CD4-positive, alpha-beta T cell (primary cell): ENCODE measurements at regions not wholly inside any gene's neighbourhood (a gene's known extent, or its start where the extent isn't known, plus 50 kb on each side); places are given as distances from the start of the nearest gene placed in this dataset.

Experiments
- ATAC-seq: fragments of 200-7000 bp; cut with Tn5 transposase; one replicate; pipeline ENCODE4 v1.10.0; 2022; ENCODE audit warnings: mild to moderate bottlenecking; ENCODE audit not compliant: poor library complexity
- CTCF ChIA-PET: fragments of 350-600 bp; sonication (Branson Sonifier 250); formaldehyde crosslinking; loops from one replicate; lab custom pipeline; 2021; ENCODE audit warnings: antibody characterized with exemption, inconsistent platforms; lab: Charles Lee
- POLR2A ChIA-PET: fragments of 350-600 bp; sonication (Branson Sonifier 250); formaldehyde crosslinking; loops from one replicate; lab custom pipeline; 2021; ENCODE audit warnings: antibody characterized with exemption, inconsistent platforms; lab: Charles Lee
- DNase-seq, 14 experiments: peaks; one replicate each; pipeline ENCODE4 v3.0.0-alpha.2; 2013 to 2020; ENCODE audit warnings: mixed read lengths in 2 of 14
- H3K27ac ChIP-seq, 2 donors: one replicate each; pipeline versions ENCODE4 v1.5.1 to v1.7.0; 2013; ENCODE audit warnings: low read length in 2 of 2, low read depth in 1 of 2, mild to moderate bottlenecking in 1 of 2
- H3K27me3 ChIP-seq, 2 experiments: 1 replicate in 1 of 2; 2 replicates in 1 of 2; pipeline versions ENCODE4 v1.6.1 to v1.7.0; 2013; ENCODE audit warnings: low read length in 2 of 2, control low read depth in 1 of 2, mild to moderate bottlenecking in 1 of 2, moderate library complexity in 1 of 2; ENCODE audit not compliant: insufficient read depth in 2 of 2, control insufficient read depth in 1 of 2
- H3K36me3 ChIP-seq: one replicate; pipeline ENCODE4 v1.6.1; 2013; ENCODE audit warnings: low read length, control low read depth; ENCODE audit not compliant: insufficient read depth
- H3K4me1 ChIP-seq: one replicate; pipeline ENCODE4 v1.6.1; 2013; ENCODE audit warnings: low read length, control low read depth; ENCODE audit not compliant: insufficient read depth
- H3K4me3 ChIP-seq: one replicate; pipeline ENCODE4 v1.5.1; 2013; ENCODE audit warnings: mild to moderate bottlenecking, low read length, moderate library complexity
- H3K9me3 ChIP-seq, 2 experiments: 1 replicate in 1 of 2; 2 replicates in 1 of 2; pipeline versions ENCODE4 v1.6.1 to v1.7.0; 2013; ENCODE audit warnings: low read length in 2 of 2, mild to moderate bottlenecking in 2 of 2, control low read depth in 1 of 2, moderate library complexity in 1 of 2; ENCODE audit not compliant: control insufficient read depth in 1 of 2, insufficient read depth in 1 of 2
- H3K27ac Mint-ChIP-seq: one replicate; pipeline ENCODE4 v1.8.0; 2020; ENCODE audit warnings: mixed read lengths
- H3K27me3 Mint-ChIP-seq: one replicate; pipeline ENCODE4 v1.8.0; 2021; ENCODE audit warnings: mixed read lengths
- H3K36me3 Mint-ChIP-seq: one replicate; pipeline ENCODE4 v1.8.0; 2021; ENCODE audit warnings: low read depth, mixed read lengths
- H3K4me1 Mint-ChIP-seq: one replicate; pipeline ENCODE4 v1.8.0; 2021; ENCODE audit warnings: low read depth, mixed read lengths
- H3K4me3 Mint-ChIP-seq: one replicate; pipeline ENCODE4 v1.8.0; 2020; ENCODE audit warnings: mild to moderate bottlenecking, mixed read lengths
- H3K9me3 Mint-ChIP-seq: one replicate; pipeline ENCODE4 v1.8.0; 2020; ENCODE audit warnings: mixed read lengths
- intact Hi-C, 2 experiments: fragments of 100-400 bp; cut with DNase I in 1 of 2; cut with micrococcal nuclease in 1 of 2; formaldehyde crosslinking; loops; one replicate each; pipeline versions ENCODE4 v1.15.1 to v1.9.0; 2023 to 2025; cut with DNase I, micrococcal nuclease
- TF ChIP-seq, protein P1 (sequence below): fragments of 200-600 bp; IDR thresholded peaks from one replicate; pipeline ENCODE4 v1.8.0; 2022; ENCODE audit warnings: antibody characterized with exemption, mild to moderate bottlenecking

DNA sequence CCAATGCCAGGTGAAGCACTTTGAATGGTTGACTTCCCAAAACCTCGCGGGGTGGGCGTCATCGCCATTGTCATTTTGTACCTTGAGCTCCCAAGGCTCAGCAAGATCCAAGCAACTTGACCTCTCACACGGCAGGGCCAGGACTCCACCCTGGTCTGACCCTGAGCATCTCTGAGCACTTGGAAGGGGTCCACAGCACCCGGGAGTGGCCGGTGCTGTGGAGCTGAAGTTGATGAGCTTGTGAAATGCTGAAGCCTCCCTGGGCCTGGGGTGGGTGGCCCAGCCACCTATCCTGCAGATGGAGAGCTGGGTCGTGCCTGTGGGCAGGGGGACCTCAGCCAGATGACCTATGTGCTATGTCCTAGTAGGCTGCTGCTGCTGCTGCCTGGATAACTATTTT is 283.3 kb upstream of the FOXF1 start:
- Histone ChIP-seq H3K9me3 (peaks cover 0 to 11% of the 10 kb centered on the region in 2 experiments), H3K27me3 (peaks cover 8 to 10% of the 10 kb centered on the region in 2 experiments), H3K27ac (no peak overlapping the region), H3K36me3 (no peaks in the 10 kb centered on the region), H3K4me3 (no peak overlapping the region), H3K4me1 (no peaks in the 10 kb centered on the region)
- peaks cover 36% of the 10 kb centered on the region for H3K27me3 Mint-ChIP-seq
- H3K27ac Mint-ChIP-seq, result no peak overlapping the region
- ATAC-seq, result no peak
- TF ChIP-seq, protein P1, sequence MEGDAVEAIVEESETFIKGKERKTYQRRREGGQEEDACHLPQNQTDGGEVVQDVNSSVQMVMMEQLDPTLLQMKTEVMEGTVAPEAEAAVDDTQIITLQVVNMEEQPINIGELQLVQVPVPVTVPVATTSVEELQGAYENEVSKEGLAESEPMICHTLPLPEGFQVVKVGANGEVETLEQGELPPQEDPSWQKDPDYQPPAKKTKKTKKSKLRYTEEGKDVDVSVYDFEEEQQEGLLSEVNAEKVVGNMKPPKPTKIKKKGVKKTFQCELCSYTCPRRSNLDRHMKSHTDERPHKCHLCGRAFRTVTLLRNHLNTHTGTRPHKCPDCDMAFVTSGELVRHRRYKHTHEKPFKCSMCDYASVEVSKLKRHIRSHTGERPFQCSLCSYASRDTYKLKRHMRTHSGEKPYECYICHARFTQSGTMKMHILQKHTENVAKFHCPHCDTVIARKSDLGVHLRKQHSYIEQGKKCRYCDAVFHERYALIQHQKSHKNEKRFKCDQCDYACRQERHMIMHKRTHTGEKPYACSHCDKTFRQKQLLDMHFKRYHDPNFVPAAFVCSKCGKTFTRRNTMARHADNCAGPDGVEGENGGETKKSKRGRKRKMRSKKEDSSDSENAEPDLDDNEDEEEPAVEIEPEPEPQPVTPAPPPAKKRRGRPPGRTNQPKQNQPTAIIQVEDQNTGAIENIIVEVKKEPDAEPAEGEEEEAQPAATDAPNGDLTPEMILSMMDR, result no peak
- intact Hi-C loops, result no loop called here
- no peaks in the 10 kb centered on the region for H3K4me1 Mint-ChIP-seq
- H3K4me3 Mint-ChIP-seq, result no peak overlapping the region
- ChIA-PET CTCF (no interaction called here), POLR2A (no interaction called here)
- no peaks in the 10 kb centered on the region for H3K9me3 Mint-ChIP-seq
- peak in 1 of 14 experiments; percentile 15 for DNase-seq
- no peaks in the 10 kb centered on the region for H3K36me3 Mint-ChIP-seq

DNA sequence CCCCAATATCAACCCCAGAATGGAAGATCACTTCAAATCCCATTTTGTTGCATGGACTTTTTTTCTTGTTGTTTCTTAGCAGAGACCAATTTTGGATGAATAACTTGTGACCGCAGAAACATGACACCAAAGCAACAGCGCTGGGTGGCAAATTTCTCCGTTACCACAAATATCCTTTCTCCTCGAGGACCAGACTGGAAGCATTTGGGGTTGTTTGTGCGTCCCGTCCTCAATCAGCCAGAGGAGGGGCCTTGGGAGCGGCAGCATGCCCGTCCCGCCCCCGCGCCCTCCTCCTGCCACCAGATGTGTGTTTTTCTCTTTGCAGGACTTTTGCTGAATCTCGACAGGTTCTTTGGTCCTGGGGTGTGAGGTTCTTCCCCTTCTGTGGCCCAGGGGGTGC is 282.5 kb upstream of the FOXF1 start:
- peaks cover 0 to 18% of the 10 kb centered on the region in 2 experiments for H3K9me3 ChIP-seq
- Mint-ChIP-seq H3K27ac (no peak overlapping the region), H3K36me3 (no peaks in the 10 kb centered on the region), H3K4me1 (no peaks in the 10 kb centered on the region), H3K4me3 (no peak overlapping the region), H3K9me3 (no peaks in the 10 kb centered on the region), H3K27me3 (peaks cover 33% of the 10 kb centered on the region)
- H3K36me3 ChIP-seq, result no peaks in the 10 kb centered on the region
- H3K4me1 ChIP-seq, result no peaks in the 10 kb centered on the region
- peaks cover 8 to 10% of the 10 kb centered on the region in 2 experiments for H3K27me3 ChIP-seq
- ATAC-seq (no peak), DNase-seq (no peak)
- no peak overlapping the region for H3K27ac ChIP-seq
- intact Hi-C loops, result no loop called here
- POLR2A ChIA-PET, result no interaction called here
- CTCF ChIA-PET, result no interaction called here
- TF ChIP-seq, protein P1, result no peak
- no peak overlapping the region for H3K4me3 ChIP-seq

DNA sequence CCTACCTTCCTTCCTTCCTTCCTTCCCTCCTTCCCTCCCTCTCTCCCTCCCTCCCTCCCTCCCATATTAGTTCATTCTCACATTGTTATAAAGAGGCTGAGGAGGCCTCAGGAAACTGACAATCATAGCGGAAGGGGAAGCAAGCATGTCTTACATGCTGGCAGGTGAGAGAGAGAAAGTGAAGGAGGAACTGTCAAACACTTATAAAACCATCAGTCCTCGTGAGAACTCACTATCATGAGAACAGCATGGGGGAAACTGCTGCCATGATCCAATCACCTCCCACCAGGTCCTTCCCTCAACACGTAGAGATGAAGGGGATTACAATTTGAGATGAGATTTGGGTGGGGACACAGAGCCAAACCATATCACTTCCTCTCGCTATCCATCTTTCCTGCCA is 281.6 kb upstream of the FOXF1 start:
- H3K4me3 Mint-ChIP-seq, result no peak overlapping the region
- ChIA-PET CTCF (no interaction called here), POLR2A (no interaction called here)
- Histone ChIP-seq H3K36me3 (no peaks in the 10 kb centered on the region), H3K27ac (no peak overlapping the region), H3K4me3 (no peak overlapping the region), H3K27me3 (peaks cover 8 to 10% of the 10 kb centered on the region in 2 experiments), H3K9me3 (peaks cover 0 to 18% of the 10 kb centered on the region in 2 experiments), H3K4me1 (no peaks in the 10 kb centered on the region)
- no peaks in the 10 kb centered on the region for H3K36me3 Mint-ChIP-seq
- DNase-seq (no peak), ATAC-seq (no peak)
- peaks cover 30% of the 10 kb centered on the region for H3K27me3 Mint-ChIP-seq
- TF ChIP-seq, protein P1, result no peak
- H3K27ac Mint-ChIP-seq, result no peak overlapping the region
- no peaks in the 10 kb centered on the region for H3K4me1 Mint-ChIP-seq
- intact Hi-C loops, result no loop called here
- no peaks in the 10 kb centered on the region for H3K9me3 Mint-ChIP-seq
